NCI-H2196 treated with DMSO at 0.1 percent for 48 hours (cell line): ENCODE measurements at regions not wholly inside any gene's neighbourhood (a gene's known extent, or its start where the extent isn't known, plus 50 kb on each side); places are given as distances from the start of the nearest gene placed in this dataset.
"Not testable (repeated sequence)": the region's sequence is repeated elsewhere in the genome, so short reads cannot be mapped to it uniquely, and the experiment has no call there.

ENCODE experiments used
- DNase-seq: peaks from one replicate; lab custom pipeline; 2025; ENCODE audit not compliant: unreplicated experiment; lab: John Stamatoyannopoulos, UW

- no peak for DNase-seq
These were observed 58.6 kb upstream of the CNTNAP2 start for GRCh38 chr7:146057958-146058357.

GRCh38 chr7:146054909-146055308, 61.7 kb upstream of the CNTNAP2 start:
- no peak for DNase-seq

DNA sequence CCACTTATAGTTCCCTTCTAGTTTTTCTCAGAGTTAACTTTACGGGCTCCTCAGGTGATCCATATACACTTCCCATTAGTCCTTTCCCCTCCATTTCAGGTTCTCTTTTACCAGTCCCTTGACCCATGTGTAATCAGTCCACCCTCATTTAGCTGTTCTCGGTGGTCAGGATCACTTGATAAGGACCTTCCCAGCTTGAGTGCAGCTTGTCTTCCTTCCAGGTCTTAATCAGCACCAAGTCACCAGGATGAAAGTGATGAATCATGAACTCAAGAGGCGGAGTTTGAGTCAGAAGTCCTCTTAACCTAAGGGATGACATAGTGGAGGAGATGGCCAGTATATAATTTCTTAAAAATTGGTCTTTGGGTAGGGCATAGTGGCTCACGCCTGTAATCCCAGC, 63.1 kb upstream of the CNTNAP2 start:
- no peak for DNase-seq

- not testable (repeated sequence) for DNase-seq
These were observed 73.3 kb upstream of the CNTNAP2 start for GRCh38 chr7:146043310-146043709.

- no peak for DNase-seq
These were observed 88.3 kb upstream of the CNTNAP2 start for GRCh38 chr7:146028251-146028750.

DNA sequence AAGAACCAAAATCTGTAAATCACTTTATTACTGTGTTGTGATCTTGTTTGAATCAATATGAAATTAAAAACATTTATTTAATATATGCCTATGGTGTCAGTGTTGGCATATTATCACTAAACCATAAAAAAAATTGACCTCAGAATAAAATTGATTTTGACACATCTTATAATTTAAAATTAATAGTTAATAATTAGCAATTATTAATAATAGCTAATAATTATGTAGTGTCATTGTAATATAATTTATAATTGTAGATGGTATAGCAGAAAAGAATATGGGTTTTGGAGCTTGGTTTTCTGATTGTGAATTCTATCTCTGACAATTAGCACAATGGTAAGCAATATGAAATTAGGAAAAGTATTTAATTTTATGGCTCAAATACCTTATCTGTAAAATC, 89.4 kb upstream of the CNTNAP2 start:
- DNase-seq, result no peak

DNA sequence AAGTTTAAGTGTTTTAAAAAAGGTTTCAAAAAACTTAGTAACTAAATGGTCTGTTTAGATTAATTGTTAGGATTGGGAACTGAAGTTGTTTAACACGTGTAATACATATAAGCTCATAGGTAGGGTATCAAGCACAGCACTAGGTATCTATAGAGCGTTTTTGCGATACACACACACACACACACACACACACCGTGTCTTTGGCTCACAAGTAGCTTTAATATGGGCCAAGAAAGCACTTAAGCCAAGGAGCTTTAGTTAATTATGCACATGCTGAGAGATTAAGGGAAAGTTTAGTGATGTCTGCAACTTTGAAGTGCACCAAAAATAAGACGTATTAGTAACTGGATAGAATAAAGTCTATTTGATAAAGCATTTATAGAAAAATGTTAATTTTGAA, 93.8 kb upstream of the CNTNAP2 start:
- no peak for DNase-seq

GRCh38 chr7:146019041-146020004, 97.3 kb upstream of the CNTNAP2 start:
- not testable (repeated sequence) for DNase-seq

DNA sequence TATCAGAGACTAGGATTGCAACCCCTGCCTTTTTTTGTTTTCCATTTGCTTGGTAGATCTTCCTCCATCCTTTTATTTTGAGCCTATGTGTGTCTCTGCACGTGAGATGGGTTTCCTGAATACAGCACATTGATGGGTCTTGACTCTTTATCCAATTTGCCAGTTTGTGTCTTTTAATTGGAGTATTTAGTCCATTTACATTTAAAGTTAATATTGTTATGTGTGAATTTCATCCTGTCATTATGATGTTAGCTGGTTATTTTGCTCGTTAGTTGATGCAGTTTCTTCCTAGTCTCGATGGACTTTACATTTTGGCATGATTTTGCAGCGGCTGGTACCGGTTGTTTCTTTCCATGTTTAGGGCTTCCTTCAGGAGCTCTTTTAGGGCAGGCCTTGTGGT, 99.2 kb upstream of the CNTNAP2 start:
- DNase-seq, result not testable (repeated sequence)

GRCh38 chr7:146014154-146014553, 102.4 kb upstream of the CNTNAP2 start:
- DNase-seq, result not testable (repeated sequence)

- no peak for DNase-seq
These were observed 108.3 kb upstream of the CNTNAP2 start for GRCh38 chr7:146008293-146008692.

GRCh38 chr7:146004805-146005204, 111.8 kb upstream of the CNTNAP2 start:
- no peak for DNase-seq

DNA sequence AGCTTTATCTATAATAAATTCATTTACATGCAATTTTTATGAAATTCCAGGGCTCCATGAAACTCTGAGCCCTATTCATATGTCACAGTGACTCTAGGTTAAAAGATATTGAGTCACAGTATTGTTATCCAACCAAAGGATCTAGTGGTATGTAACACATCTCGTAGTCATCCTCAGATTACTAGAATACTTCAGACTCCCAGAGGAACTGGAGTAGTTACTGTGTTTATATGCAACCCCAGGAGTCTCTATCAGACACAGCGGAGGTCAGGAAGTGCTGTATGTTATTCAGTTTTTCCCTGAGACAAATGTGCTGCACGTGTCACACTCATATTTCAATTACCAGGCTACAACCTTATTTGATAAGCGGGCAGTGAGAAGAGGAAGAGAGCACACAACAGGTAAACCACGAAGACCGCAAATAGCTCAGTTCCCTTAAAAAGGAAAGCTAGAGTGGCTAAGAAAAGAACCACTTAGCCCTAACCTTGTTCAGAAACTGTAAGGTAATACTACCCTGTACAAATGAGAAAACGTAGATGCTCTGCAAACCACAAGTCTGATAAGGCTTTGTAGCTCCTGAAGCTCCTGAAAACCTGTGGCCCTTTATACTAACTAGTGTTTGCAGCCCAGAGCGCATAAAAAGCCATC, 114.0 kb upstream of the CNTNAP2 start:
- no peak for DNase-seq

DNA sequence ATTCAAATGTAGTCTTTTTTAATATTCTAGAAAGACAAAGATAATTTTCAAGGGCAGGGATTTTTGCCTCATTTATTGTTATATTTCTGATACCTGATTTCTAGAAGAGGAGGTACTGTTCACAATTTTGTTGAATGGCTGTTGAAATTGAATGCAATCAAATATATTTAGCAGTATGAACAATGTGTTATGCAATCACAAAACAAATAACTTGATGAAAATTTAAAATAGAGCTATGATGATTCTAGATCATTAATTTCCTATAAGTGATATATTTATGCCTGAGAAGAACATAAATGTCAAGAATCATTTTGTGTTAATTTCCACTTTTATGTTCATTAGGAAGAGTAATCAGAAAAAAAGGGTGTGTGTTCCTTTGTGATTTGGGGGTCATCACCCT, 114.6 kb upstream of the CNTNAP2 start:
- no peak for DNase-seq

GRCh38 chr7:146000882-146001281, 115.7 kb upstream of the CNTNAP2 start:
- no peak for DNase-seq

- DNase-seq, result no peak
These were observed 127.1 kb upstream of the CNTNAP2 start for GRCh38 chr7:145989469-145989868.

DNA sequence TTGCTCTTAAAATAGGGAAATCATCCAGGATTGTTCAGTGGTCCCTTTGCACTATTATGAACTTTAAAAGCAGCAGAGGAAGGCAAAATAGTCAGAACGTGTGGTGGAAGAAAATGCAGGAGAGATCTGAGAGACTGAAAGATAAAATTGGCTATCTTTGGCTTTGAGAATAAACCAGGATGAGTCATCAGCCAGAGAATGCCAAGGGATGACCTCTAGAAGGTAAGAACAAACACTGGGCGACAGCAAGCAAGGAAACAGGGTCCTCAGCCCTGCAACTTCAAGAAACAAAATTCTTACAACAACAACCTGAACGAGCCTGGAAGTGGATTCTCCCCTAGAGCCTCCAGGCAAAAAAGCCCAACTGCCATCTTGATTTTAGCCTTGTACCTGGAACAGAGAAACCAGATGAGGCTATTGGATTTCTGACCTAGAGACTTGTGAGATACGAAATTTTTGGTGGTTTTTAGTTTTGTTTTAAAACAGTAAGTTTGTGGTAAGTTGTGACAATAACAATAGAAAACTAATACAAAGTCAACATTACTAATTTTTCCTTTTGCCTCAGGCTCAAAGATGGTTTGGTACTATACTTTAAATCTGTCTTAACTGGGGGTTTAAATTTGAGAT, 130.2 kb upstream of the CNTNAP2 start:
- no peak for DNase-seq

- DNase-seq, result no peak
These were observed 137.8 kb upstream of the CNTNAP2 start for GRCh38 chr7:145978769-145979168.

DNA sequence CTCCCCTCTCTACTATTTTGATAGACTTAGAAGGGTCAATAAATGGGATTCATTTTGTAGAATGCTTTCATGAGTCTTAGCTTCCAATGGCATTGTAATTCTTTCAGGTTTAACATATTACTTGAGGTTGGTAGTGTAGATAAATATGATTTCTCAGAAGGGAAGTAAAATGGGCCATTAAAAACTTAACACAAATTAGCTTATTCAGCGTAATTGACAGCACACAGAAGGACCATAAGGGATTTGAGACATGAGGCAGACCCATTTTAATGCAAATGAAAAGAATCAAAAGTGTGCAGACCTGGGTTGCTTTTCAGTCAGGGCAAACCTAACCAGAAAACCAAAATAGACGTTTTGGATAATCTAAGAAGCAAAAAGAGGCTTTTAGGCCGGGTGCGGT, 156.6 kb upstream of the CNTNAP2 start:
- DNase-seq, result no peak

DNA sequence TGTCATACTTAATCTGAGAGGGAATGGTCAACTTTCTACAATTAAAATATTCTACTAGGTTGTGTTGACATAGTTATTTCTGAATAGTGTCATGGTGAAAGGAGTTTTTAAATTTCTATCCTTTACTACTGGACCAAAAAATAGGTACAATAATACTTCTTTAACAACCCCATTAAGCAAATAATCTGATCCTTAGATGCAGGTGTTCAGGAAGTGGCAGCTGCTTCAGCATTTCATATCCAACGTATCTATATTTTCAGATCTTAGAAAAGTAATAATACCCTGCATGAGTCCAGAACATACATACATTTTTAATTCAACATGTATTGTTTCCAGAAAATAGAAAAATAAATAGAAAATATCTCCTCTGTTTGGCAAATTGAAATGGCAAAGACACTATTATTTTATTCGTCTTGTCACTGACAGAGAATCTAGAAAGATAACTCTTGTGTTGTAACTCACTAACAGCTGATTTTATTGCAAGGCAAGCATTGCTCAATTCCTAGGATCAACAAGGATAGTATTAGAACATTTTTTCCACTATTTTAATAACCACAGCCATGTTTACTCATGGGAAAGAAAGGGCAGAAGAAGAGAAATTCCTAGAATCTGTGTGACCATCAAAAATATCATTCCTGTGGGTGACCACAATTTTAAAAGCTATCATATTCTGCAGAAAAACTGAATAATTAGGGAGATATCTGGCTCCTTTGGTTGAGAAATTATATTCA, 159.3 kb upstream of the CNTNAP2 start:
- DNase-seq, result no peak

GRCh38 chr7:145951566-145951965, 165.0 kb upstream of the CNTNAP2 start:
- DNase-seq, result no peak
